ENCODE measurements at regions not wholly inside any gene's neighbourhood (a gene's known extent, or its start where the extent isn't known, plus 50 kb on each side); places are given as distances from the start of the nearest gene placed in this dataset.

- TF ChIP-seq REST (IDR thresholded peaks at IDR 0.05; ENCODE audit: low read depth, low read length) (no peak), E2F4 (IDR thresholded peaks at IDR 0.05; ENCODE audit: low read depth, low read length) (no peak), ZNF274 (IDR thresholded peaks at IDR 0.05; ENCODE audit: insufficient read depth, insufficient read length) (no peak), RAD51 (IDR thresholded peaks at IDR 0.05) (no peak), CBFB (IDR thresholded peaks at IDR 0.05; ENCODE audit: low read depth) (no peak)
These were observed 231.7 kb upstream of the TNP1 start (continued) for GRCh38 chr2:217091531-217091930.

DNA sequence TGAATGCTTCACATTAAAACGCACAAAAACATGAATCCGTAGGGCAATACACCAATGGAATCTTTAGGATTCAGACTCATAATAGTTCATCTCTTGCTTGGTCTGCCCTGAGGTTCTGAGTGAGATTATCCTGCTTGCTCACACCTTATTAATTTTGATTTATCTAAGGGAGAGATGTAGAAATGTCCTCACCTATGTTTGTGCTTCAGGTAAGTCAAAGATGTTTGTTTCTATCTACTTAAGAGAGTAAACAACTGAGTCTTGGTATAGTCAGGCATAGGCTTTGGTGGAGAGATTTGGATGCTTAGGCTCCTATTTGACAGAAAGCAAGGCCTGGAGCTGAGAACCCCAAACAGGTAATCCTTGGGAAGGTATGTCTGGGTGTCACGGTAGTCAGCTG, 231.0 kb upstream of the TNP1 start:
- H3K4me2 ChIP-seq (ENCODE audit: control insufficient read depth, insufficient read depth) = peak overlapping the region; percentile 74
- no peaks in the 10 kb centered on the region for H3K79me2 ChIP-seq (ENCODE audit: control insufficient read depth, insufficient read depth, low read length)
- 10% methylated on average over 2 of the region's 3 CpGs for WGBS (ENCODE audit: insufficient coverage, insufficient replicate concordance, low lambda C conversion rate, missing lambda C conversion rate)
- DNase-seq (ENCODE audit: low read depth, low spot score) (no peak), ATAC-seq (no peak), FAIRE-seq (no peak)
- H3K36me3 ChIP-seq (ENCODE audit: control insufficient read depth in 2 of 2, insufficient read depth in 2 of 2, low read length in 1 of 2) = no peaks in the 10 kb centered on the region
- 0 out of 2 replicates have a peak overlapping the region, but pooled peaks have one; percentile 33 for H3K4me3 ChIP-seq
- no TSS peak for BruUV-seq (replicated peaks)
- in situ Hi-C loops (cut with MboI) = no loop called here
- peaks cover 22% of the 10 kb centered on the region for H3K4me1 ChIP-seq (ENCODE audit: control insufficient read depth, insufficient read depth, low read length)
- no peaks in the 10 kb centered on the region for H3K27me3 ChIP-seq (replicated peaks in 1 of 2; ENCODE audit: control insufficient read depth in 2 of 2, insufficient read depth in 2 of 2, low read length in 1 of 2)
- no peak overlapping the region for H2AFZ ChIP-seq (ENCODE audit: control insufficient read depth, low read depth, low read length)
- H4K20me1 ChIP-seq (ENCODE audit: control insufficient read depth, insufficient read depth) = no peaks in the 10 kb centered on the region
- no peak overlapping the region for H3K9ac ChIP-seq (ENCODE audit: control insufficient read depth, insufficient read depth, low read length)
- intact Hi-C loops (cut with micrococcal nuclease; ENCODE audit: unreplicated experiment) = loop anchor here (1.0 to 5.0 kb wide), 2 partner anchors 71 to 132 kb away; no protein-coding TSS in a partner anchor
- ChIA-PET POLR2A (no interaction called here), RAD21 (ENCODE audit: unreplicated experiment) (interaction anchor here (0.6 kb wide), 1 partner anchor 76 kb away, joined by 3 read pairs; no protein-coding TSS in a partner anchor), CTCF (interaction anchor here (1.0 to 1.4 kb wide), 3 partner anchors 14 to 622 kb away, joined by 3 to 5 read pairs (median 4); no protein-coding TSS in a partner anchor), SMC1A (ENCODE audit: uncharacterized antibody, unreplicated experiment) (no interaction called here)
- H3K27ac ChIP-seq (ENCODE audit: control insufficient read depth, insufficient read depth) = peak overlapping the region; percentile 58; the same call in 1 of the 2 replicates
- peaks cover 2% of the 10 kb centered on the region; the same call in 2 of the 3 replicates for H3K9me3 ChIP-seq (replicated peaks; ENCODE audit: control insufficient read depth, insufficient read depth, low read length)
- TF ChIP-seq HDGF (IDR thresholded peaks at IDR 0.05) (no peak), ZBTB33 (IDR thresholded peaks at IDR 0.05) (no peak), PML (IDR thresholded peaks at IDR 0.05; ENCODE audit: low read length) (no peak), RAD21 (IDR thresholded peaks at IDR 0.05; ENCODE audit: insufficient read depth, low read depth, low read length) (no peak)
- TF ChIP-seq, protein P1, sequence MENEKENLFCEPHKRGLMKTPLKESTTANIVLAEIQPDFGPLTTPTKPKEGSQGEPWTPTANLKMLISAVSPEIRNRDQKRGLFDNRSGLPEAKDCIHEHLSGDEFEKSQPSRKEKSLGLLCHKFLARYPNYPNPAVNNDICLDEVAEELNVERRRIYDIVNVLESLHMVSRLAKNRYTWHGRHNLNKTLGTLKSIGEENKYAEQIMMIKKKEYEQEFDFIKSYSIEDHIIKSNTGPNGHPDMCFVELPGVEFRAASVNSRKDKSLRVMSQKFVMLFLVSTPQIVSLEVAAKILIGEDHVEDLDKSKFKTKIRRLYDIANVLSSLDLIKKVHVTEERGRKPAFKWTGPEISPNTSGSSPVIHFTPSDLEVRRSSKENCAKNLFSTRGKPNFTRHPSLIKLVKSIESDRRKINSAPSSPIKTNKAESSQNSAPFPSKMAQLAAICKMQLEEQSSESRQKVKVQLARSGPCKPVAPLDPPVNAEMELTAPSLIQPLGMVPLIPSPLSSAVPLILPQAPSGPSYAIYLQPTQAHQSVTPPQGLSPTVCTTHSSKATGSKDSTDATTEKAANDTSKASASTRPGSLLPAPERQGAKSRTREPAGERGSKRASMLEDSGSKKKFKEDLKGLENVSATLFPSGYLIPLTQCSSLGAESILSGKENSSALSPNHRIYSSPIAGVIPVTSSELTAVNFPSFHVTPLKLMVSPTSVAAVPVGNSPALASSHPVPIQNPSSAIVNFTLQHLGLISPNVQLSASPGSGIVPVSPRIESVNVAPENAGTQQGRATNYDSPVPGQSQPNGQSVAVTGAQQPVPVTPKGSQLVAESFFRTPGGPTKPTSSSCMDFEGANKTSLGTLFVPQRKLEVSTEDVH (IDR thresholded peaks at IDR 0.05; ENCODE audit: low read depth, partially characterized antibody) = no peak
- TF ChIP-seq, protein P2, sequence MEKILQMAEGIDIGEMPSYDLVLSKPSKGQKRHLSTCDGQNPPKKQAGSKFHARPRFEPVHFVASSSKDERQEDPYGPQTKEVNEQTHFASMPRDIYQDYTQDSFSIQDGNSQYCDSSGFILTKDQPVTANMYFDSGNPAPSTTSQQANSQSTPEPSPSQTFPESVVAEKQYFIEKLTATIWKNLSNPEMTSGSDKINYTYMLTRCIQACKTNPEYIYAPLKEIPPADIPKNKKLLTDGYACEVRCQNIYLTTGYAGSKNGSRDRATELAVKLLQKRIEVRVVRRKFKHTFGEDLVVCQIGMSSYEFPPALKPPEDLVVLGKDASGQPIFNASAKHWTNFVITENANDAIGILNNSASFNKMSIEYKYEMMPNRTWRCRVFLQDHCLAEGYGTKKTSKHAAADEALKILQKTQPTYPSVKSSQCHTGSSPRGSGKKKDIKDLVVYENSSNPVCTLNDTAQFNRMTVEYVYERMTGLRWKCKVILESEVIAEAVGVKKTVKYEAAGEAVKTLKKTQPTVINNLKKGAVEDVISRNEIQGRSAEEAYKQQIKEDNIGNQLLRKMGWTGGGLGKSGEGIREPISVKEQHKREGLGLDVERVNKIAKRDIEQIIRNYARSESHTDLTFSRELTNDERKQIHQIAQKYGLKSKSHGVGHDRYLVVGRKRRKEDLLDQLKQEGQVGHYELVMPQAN (conservative IDR thresholded peaks at IDR 0.05) = no peak

All from GM12878 (cell line).